Suprapubic skin (tissue), 4 donors: ENCODE measurements at regions not wholly inside any gene's neighbourhood (a gene's known extent, or its start where the extent isn't known, plus 50 kb on each side); places are given as distances from the start of the nearest gene placed in this dataset.

Experiments
- CTCF ChIP-seq, 2 donors: fragments of 200-600 bp in 1 of 2; fragments of 450-650 bp in 1 of 2; sonication (generic) in 1 of 2; IDR thresholded peaks; one replicate each; pipeline ENCODE4 v1.5.1; 2016 to 2019; ENCODE audit warnings: antibody characterized with exemption in 2 of 2, mild to moderate bottlenecking in 1 of 2, moderate library complexity in 1 of 2
- EP300 ChIP-seq: sonication (generic); formaldehyde crosslinking; IDR thresholded peaks from one replicate; pipeline ENCODE4 v1.6.1; 2017; ENCODE audit warnings: antibody characterized with exemption
- POLR2A ChIP-seq, 2 donors: fragments of 450-650 bp; IDR thresholded peaks; one replicate each; pipeline ENCODE4 v1.6.1; 2017; ENCODE audit warnings: antibody characterized with exemption in 2 of 2, mild to moderate bottlenecking in 2 of 2, moderate library complexity in 2 of 2
- POLR2AphosphoS5 ChIP-seq, 3 donors: sonication (generic); formaldehyde crosslinking; IDR thresholded peaks; one replicate each; pipeline ENCODE4 v1.6.1; 2017; ENCODE audit warnings: antibody characterized with exemption in 3 of 3

- no peak for TF ChIP-seq CTCF (IDR thresholded peaks at IDR 0.05)
- TF ChIP-seq EP300 = no peak
- TF ChIP-seq POLR2A (IDR thresholded peaks at IDR 0.05) = no peak
- TF ChIP-seq POLR2AphosphoS5 (IDR thresholded peaks at IDR 0.05) = no peak
These were observed 59.4 kb upstream of the NKX2-2 start for GRCh38 chr20:21573259-21573658.
